ENCODE measurements at regions not wholly inside any gene's neighbourhood (a gene's known extent, or its start where the extent isn't known, plus 50 kb on each side); places are given as distances from the start of the nearest gene placed in this dataset.

DNA sequence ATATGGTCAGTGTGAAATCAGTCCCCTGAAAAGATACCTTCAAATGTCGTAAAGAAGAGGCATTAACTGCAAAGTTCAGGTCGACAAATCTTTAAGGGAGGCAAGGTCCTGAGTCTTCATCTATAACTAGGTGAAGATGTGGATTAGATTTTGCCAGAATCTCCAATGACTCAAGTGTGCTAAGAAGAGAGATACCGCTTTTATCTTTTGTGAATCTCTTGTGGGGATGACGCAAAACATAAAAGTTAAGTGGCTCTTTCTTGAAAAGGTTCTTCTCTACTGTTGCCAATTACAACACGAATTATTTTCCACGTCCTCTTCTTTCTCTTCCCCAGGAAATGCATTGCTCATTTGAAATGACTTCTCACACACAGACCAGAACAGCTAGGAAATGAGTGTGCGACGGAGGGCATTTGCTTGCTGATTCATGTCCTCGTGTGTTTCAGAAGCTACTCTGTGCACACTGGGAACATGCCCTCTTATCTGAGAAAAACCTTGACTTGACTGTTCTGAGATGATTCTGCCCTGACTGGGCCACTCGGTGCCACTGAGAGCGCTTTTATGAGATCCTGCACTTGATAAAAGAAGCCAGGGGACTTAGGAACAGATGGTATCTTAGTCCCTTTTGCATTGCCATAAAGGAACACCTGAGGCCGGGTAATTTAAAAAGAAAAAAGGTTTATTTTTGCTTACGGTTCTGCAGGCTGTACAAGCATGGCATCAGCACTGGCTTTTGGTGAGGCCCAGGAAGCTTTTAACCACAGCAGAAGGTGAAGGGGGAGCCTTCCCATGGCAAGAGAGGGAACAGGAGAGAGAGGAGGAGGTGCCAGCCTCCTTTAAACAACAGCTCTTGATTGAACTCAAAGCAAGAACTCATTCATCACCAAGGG, 169.5 kb upstream of the PFKP start:
- TF ChIP-seq, protein P1, sequence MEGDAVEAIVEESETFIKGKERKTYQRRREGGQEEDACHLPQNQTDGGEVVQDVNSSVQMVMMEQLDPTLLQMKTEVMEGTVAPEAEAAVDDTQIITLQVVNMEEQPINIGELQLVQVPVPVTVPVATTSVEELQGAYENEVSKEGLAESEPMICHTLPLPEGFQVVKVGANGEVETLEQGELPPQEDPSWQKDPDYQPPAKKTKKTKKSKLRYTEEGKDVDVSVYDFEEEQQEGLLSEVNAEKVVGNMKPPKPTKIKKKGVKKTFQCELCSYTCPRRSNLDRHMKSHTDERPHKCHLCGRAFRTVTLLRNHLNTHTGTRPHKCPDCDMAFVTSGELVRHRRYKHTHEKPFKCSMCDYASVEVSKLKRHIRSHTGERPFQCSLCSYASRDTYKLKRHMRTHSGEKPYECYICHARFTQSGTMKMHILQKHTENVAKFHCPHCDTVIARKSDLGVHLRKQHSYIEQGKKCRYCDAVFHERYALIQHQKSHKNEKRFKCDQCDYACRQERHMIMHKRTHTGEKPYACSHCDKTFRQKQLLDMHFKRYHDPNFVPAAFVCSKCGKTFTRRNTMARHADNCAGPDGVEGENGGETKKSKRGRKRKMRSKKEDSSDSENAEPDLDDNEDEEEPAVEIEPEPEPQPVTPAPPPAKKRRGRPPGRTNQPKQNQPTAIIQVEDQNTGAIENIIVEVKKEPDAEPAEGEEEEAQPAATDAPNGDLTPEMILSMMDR (IDR thresholded peaks at IDR 0.05) = no peak
- TF ChIP-seq EP300 (IDR thresholded peaks at IDR 0.05) (no peak), POLR2A (IDR thresholded peaks at IDR 0.05) (no peak)
